ENCODE measurements at regions not wholly inside any gene's neighbourhood (a gene's known extent, or its start where the extent isn't known, plus 50 kb on each side); places are given as distances from the start of the nearest gene placed in this dataset.

DNA sequence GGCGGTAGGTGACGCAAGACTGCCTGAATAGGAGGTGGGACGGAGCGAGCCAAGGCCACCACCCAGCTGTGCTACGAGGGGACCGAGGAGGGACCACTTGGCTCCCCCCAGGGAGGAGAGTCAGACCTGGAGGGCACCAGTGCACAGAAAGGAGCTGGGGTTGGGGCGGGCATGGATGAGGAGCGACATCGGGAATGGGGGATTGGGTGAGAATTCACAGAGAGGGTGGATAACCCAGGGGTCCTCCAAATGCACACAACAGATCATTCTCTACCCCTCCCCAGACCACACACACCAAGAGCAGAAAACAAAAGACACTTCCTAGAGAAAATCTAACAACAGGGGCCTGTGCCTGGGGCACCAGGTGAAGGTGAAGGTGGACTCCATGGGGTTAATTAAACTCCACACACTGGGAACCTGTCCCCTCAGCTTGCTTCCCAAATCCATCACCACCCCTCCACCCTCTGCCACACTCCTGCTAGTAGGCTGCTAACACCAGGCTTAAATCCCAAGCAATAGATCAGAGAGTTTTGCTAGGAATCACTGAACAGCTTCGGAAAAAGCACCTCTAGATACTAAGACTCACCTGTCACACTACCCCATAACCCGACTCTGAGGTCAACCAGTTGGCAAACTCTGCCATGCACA is 274.6 kb downstream of the EIPR1 start:
- Histone ChIP-seq H3K27ac (no peak overlapping the region), H2AFZ (no peak overlapping the region), H3K9me3 (ENCODE audit: low read depth) (no peaks in the 10 kb centered on the region), H3K36me3 (replicated peaks; ENCODE audit: insufficient read depth, low read depth) (no peaks in the 10 kb centered on the region), H3K79me2 (no peaks in the 10 kb centered on the region), H3K4me3 (no peak overlapping the region), H3K4me2 (no peak overlapping the region), H4K20me1 (ENCODE audit: insufficient read depth, poor library complexity, severe bottlenecking) (no peaks in the 10 kb centered on the region), H3K27me3 (no peaks in the 10 kb centered on the region), H3K9me2 (replicated peaks; ENCODE audit: insufficient read depth) (no peaks in the 10 kb centered on the region), H3K4me1 (ENCODE audit: insufficient read depth) (peaks cover 5% of the 10 kb centered on the region)
- WGBS (ENCODE audit: low lambda C conversion rate, missing lambda C conversion rate), result 93% methylated on average over 11 of the region's 11 CpGs
- TF ChIP-seq EZH2phosphoT487 (IDR thresholded peaks at IDR 0.05; ENCODE audit: low read depth, severe bottlenecking, unreplicated experiment) (no peak), EZH2 (IDR thresholded peaks at IDR 0.05; ENCODE audit: borderline replicate concordance) (no peak)
- TF ChIP-seq, protein P1, sequence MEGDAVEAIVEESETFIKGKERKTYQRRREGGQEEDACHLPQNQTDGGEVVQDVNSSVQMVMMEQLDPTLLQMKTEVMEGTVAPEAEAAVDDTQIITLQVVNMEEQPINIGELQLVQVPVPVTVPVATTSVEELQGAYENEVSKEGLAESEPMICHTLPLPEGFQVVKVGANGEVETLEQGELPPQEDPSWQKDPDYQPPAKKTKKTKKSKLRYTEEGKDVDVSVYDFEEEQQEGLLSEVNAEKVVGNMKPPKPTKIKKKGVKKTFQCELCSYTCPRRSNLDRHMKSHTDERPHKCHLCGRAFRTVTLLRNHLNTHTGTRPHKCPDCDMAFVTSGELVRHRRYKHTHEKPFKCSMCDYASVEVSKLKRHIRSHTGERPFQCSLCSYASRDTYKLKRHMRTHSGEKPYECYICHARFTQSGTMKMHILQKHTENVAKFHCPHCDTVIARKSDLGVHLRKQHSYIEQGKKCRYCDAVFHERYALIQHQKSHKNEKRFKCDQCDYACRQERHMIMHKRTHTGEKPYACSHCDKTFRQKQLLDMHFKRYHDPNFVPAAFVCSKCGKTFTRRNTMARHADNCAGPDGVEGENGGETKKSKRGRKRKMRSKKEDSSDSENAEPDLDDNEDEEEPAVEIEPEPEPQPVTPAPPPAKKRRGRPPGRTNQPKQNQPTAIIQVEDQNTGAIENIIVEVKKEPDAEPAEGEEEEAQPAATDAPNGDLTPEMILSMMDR (IDR thresholded peaks at IDR 0.05; ENCODE audit: poor library complexity), result no peak
- no peak for DNase-seq (ENCODE audit: low spot score)

DNA sequence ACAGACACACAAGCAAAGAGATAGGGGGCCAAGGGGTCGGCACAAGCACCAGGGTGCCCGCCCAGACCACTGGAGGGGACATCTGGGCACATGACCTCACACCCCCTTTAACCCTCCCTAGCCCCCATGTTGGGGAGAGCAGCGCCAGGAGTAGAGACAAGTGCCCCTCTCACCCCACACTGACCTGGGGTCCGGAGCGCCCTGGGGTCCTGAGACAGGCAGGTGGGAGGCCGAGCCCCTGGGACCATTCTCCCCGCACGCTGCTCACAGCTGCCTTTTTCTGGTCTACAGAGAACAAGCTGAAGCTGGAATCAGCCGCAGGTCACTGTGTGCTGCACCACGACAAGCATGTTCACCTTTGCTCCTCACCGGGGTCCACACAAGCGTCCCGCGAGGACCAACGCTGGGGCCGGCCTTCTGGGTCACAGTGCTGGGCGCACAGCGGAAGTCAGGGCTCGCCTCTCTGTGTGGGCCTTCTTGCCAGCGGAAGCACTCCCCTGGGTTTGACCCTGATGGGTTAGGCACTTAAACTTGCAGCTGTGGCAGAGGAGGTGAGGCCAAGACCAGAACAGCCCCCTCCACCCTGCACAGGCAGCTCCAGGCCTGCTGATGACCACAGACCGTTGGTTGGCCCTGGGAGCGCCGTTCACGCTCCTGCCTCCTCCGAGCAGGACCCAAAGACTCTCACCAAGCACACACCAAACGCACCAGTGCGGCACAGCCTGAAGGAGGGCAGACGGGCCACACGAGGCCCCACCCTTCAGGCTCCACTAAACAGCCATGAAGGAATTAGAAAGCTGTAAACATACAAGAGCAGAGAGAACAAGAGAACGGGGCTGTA is 275.3 kb downstream of the EIPR1 start:
- Histone ChIP-seq H3K4me2 (no peak overlapping the region), H3K27ac (no peak overlapping the region), H3K36me3 (replicated peaks; ENCODE audit: insufficient read depth, low read depth) (no peaks in the 10 kb centered on the region), H3K9me2 (replicated peaks; ENCODE audit: insufficient read depth) (no peaks in the 10 kb centered on the region), H4K20me1 (ENCODE audit: insufficient read depth, poor library complexity, severe bottlenecking) (no peaks in the 10 kb centered on the region), H2AFZ (no peak overlapping the region), H3K4me1 (ENCODE audit: insufficient read depth) (peaks cover 5% of the 10 kb centered on the region), H3K27me3 (no peaks in the 10 kb centered on the region), H3K4me3 (no peak overlapping the region), H3K9me3 (ENCODE audit: low read depth) (no peaks in the 10 kb centered on the region), H3K79me2 (no peaks in the 10 kb centered on the region)
- DNase-seq (ENCODE audit: low spot score), result no peak
- WGBS (ENCODE audit: low lambda C conversion rate, missing lambda C conversion rate), result 94% methylated on average over 30 of the region's 30 CpGs
- TF ChIP-seq EZH2 (IDR thresholded peaks at IDR 0.05; ENCODE audit: borderline replicate concordance), result no peak
- no peak for TF ChIP-seq EZH2phosphoT487 (IDR thresholded peaks at IDR 0.05; ENCODE audit: low read depth, severe bottlenecking, unreplicated experiment)
- TF ChIP-seq, protein P1 (IDR thresholded peaks at IDR 0.05; ENCODE audit: poor library complexity), result no peak

DNA sequence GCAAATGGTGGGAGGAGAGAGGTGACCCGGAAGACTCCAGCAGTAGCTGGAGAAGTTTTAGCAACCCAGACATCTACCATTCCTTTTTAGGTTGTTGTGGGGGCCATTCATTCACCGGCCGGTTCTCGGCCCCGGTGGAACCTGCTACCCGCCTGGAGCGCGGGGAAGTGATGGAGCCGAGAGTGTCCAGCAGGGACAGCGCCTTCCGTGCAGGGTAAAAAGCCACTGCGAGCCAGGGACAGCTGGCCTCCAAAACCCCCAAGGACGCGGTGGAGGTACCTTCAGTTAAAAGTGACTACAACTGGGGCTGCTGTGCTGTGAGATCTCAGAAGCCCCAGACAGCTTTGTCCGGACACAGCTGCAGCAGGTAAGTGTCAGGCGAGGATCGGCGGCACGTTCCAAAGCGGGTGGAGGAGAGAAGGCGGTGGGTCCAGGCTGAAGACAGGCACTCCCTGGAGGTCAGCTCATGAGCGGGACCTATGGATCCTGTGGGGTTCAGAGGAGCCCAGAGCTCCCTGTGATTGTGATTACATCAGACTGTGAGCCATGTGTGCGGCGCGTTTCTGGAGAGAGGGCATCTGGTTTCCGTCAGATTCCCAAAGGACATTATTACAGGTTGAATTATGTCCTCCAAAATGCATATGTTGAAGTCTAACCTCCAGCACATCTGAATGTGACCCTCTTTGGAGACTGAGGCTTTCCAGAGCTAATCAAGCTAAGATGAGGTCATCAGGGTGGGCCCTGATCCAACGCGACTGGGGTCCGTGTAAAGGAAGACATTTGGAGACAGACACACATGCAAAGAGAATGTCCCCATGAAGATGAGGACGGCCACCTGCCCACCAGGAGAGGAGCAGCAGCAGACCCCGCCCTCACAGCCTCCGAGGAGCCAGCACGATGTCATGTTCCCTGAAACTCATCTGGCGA is 276.3 kb downstream of the EIPR1 start:
- TF ChIP-seq EZH2 (IDR thresholded peaks at IDR 0.05; ENCODE audit: borderline replicate concordance) (no peak), EZH2phosphoT487 (IDR thresholded peaks at IDR 0.05; ENCODE audit: low read depth, severe bottlenecking, unreplicated experiment) (no peak)
- TF ChIP-seq, protein P1 (IDR thresholded peaks at IDR 0.05; ENCODE audit: poor library complexity), result no peak

More for the DNA sequence above, 276.3 kb downstream of the EIPR1 start:
- no peaks in the 10 kb centered on the region for H3K36me3 ChIP-seq (replicated peaks; ENCODE audit: insufficient read depth, low read depth)
- H3K9me2 ChIP-seq (replicated peaks; ENCODE audit: insufficient read depth), result no peaks in the 10 kb centered on the region
- H2AFZ ChIP-seq, result no peak overlapping the region
- H4K20me1 ChIP-seq (ENCODE audit: insufficient read depth, poor library complexity, severe bottlenecking), result no peaks in the 10 kb centered on the region
- no peak overlapping the region for H3K27ac ChIP-seq
- no peaks in the 10 kb centered on the region for H3K79me2 ChIP-seq
- peaks cover 5% of the 10 kb centered on the region for H3K4me1 ChIP-seq (ENCODE audit: insufficient read depth)
- DNase-seq (ENCODE audit: low spot score), result no peak
- H3K4me3 ChIP-seq, result no peak overlapping the region
- no peak overlapping the region for H3K4me2 ChIP-seq
- WGBS (ENCODE audit: low lambda C conversion rate, missing lambda C conversion rate), result 86% methylated on average over 34 of the region's 34 CpGs
- no peaks in the 10 kb centered on the region for H3K9me3 ChIP-seq (ENCODE audit: low read depth)
- H3K27me3 ChIP-seq, result no peaks in the 10 kb centered on the region
